GM23248 (cell line): ENCODE measurements at regions not wholly inside any gene's neighbourhood (a gene's known extent, or its start where the extent isn't known, plus 50 kb on each side); places are given as distances from the start of the nearest gene placed in this dataset.

Experiments used
- DNase-seq: peaks from one replicate; pipeline ENCODE4 v3.0.0-alpha.2; 2015
- H2AFZ ChIP-seq: fragments of 200-600 bp; sonication (generic); 2 replicates; pipeline ENCODE4 v1.6.1; 2016; ENCODE audit warnings: antibody characterized with exemption
- H3F3A ChIP-seq: fragments of 200-600 bp; sonication (generic); 2 replicates; pipeline ENCODE4 v1.6.1; 2016; ENCODE audit warnings: mild to moderate bottlenecking, antibody characterized with exemption, mixed run types; ENCODE audit not compliant: insufficient read depth
- H3K27ac ChIP-seq: fragments of 200-600 bp; sonication (generic); 2 replicates; pipeline ENCODE4 v1.5.1; 2016; ENCODE audit warnings: mild to moderate bottlenecking
- H3K27me3 ChIP-seq: fragments of 200-600 bp; sonication (generic); replicated peaks from 2 replicates; pipeline ENCODE4 v1.6.1; 2016; ENCODE audit warnings: mild to moderate bottlenecking; ENCODE audit not compliant: insufficient read depth
- H3K36me3 ChIP-seq: fragments of 200-600 bp; sonication (generic); 2 replicates; pipeline ENCODE4 v1.6.1; 2016; ENCODE audit warnings: low read depth, mild to moderate bottlenecking
- H3K4me1 ChIP-seq: fragments of 200-600 bp; sonication (generic); 2 replicates; pipeline ENCODE4 v1.6.1; 2016; ENCODE audit warnings: mild to moderate bottlenecking; ENCODE audit not compliant: insufficient read depth
- H3K4me2 ChIP-seq: fragments of 200-600 bp; sonication (generic); one replicate; pipeline ENCODE4 v1.6.1; 2016; ENCODE audit warnings: mild to moderate bottlenecking; ENCODE audit not compliant: unreplicated experiment
- H3K4me3 ChIP-seq: fragments of 200-600 bp; sonication (generic); 2 replicates; pipeline ENCODE4 v1.5.1; 2016; ENCODE audit warnings: mild to moderate bottlenecking
- H3K79me2 ChIP-seq: fragments of 200-600 bp; sonication (generic); 2 replicates; pipeline ENCODE4 v1.6.1; 2016; ENCODE audit warnings: mild to moderate bottlenecking; ENCODE audit not compliant: insufficient read depth
- H3K9ac ChIP-seq: fragments of 200-600 bp; sonication (generic); 2 replicates; pipeline ENCODE4 v1.6.1; 2016; ENCODE audit warnings: mild to moderate bottlenecking
- H3K9me2 ChIP-seq: fragments of 200-600 bp; sonication (generic); 2 replicates; pipeline ENCODE4 v1.6.1; 2016; ENCODE audit warnings: mixed run types, mild to moderate bottlenecking, moderate library complexity; ENCODE audit not compliant: insufficient read depth
- H3K9me3 ChIP-seq: fragments of 200-600 bp; sonication (generic); one replicate; pipeline ENCODE4 v1.6.1; 2017; ENCODE audit warnings: low read depth
- H4K20me1 ChIP-seq: fragments of 200-600 bp; sonication (generic); 2 replicates; pipeline ENCODE4 v1.6.0; 2016; ENCODE audit not compliant: insufficient read depth
- EZH2 ChIP-seq: fragments of 200-600 bp; sonication (generic); IDR thresholded peaks from 2 replicates; pipeline ENCODE4 v1.6.1; 2018; ENCODE audit warnings: antibody characterized with exemption, mild to moderate bottlenecking; ENCODE audit not compliant: insufficient read depth, poor library complexity, severe bottlenecking
- EZH2phosphoT487 ChIP-seq: fragments of 200-600 bp; sonication (generic); IDR thresholded peaks from 2 replicates; pipeline ENCODE4 v1.6.1; 2018; ENCODE audit warnings: antibody characterized with exemption, moderate library complexity, mild to moderate bottlenecking, low read depth; ENCODE audit not compliant: insufficient read depth
- WGBS, 2 experiments: methylation state at CpG; one replicate each; pipeline ENCODE4 v1.1.6; 2015 to 2017; ENCODE audit warnings: low lambda C conversion rate in 2 of 2, low coverage in 1 of 2; ENCODE audit errors: missing lambda C conversion rate in 2 of 2; 5-methylcytosine and 5-hydroxymethylcytosine counted together
- in situ Hi-C: fragments of 300-500 bp; cut with MboI; formaldehyde crosslinking; loops from 2 replicates; pipeline ENCODE4 v1.15.0; 2020

- Histone ChIP-seq H2AFZ (no peak overlapping the region), H4K20me1 (no peaks in the 10 kb centered on the region), H3K27ac (no peak overlapping the region), H3K36me3 (no peaks in the 10 kb centered on the region), H3K4me1 (no peaks in the 10 kb centered on the region), H3K79me2 (no peaks in the 10 kb centered on the region), H3K27me3 (no peaks in the 10 kb centered on the region), H3K9ac (no peak overlapping the region), H3F3A (no peaks in the 10 kb centered on the region), H3K4me3 (no peak overlapping the region), H3K9me3 (no peaks in the 10 kb centered on the region), H3K9me2 (no peaks in the 10 kb centered on the region), H3K4me2 (no peak overlapping the region)
- TF ChIP-seq EZH2 (no peak), EZH2phosphoT487 (no peak)
- in situ Hi-C loops, result no loop called here
- 3 to 4% methylated on average over 5 of the region's 5 CpGs for WGBS, 2 experiments
- DNase-seq, result no peak
Observed at GRCh38 chr2:108074946-108075345, 88.6 kb downstream of the SLC5A7 start.

DNA sequence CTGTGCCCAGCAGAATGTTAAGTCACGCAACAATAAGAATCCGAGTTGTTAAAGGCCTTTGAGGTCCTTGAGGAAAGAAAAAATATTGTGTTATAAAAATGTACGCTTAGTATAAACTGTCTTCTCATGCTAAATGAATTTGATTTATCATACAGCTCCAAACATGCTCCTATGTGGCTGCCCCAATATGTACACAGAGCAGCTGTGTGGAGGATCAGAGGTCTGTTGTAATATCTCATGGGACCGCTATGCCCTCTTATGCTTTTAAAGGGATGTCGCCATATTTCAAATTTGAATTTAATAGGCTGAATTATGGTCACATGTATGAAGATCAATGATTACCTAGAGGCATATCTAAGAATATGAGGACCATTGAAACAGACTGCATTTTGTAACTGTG is 90.2 kb downstream of the SLC5A7 start:
- H3K4me3 ChIP-seq, result no peak overlapping the region
- no peak overlapping the region for H3K9ac ChIP-seq
- no peaks in the 10 kb centered on the region for H4K20me1 ChIP-seq
- no peaks in the 10 kb centered on the region for H3K9me3 ChIP-seq
- no peak overlapping the region for H3K4me2 ChIP-seq
- H3K27ac ChIP-seq, result no peak overlapping the region
- no peak for DNase-seq
- in situ Hi-C loops, result no loop called here
- no peaks in the 10 kb centered on the region for H3K4me1 ChIP-seq
- WGBS, 2 experiments, result 37 to 45% methylated on average over 5 of the region's 5 CpGs
- H3K36me3 ChIP-seq, result no peaks in the 10 kb centered on the region
- no peak overlapping the region for H2AFZ ChIP-seq
- H3F3A ChIP-seq, result no peaks in the 10 kb centered on the region
- H3K79me2 ChIP-seq, result no peaks in the 10 kb centered on the region
- TF ChIP-seq EZH2phosphoT487 (no peak), EZH2 (no peak)
- no peaks in the 10 kb centered on the region for H3K27me3 ChIP-seq
- no peaks in the 10 kb centered on the region for H3K9me2 ChIP-seq

DNA sequence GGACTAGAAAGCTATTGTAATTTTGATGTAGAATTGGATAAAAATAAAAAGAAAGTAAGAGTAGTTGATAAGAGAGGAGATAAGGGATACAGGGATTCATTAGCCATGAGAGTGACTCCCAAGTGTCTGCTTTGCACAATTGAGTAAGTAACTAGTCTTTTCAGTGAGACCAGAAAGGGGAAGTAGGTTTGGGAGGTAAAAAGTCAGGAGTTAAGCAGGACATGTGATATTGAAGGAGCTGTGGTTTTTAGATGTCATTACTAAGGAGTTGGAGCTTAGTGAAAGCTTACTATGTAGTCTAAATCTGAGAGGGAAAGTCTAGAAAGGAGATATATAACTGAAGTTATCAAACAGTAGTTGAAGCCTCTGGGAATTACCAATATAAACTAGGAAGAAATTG is 93.4 kb downstream of the SLC5A7 start:
- Histone ChIP-seq H3K9me3 (no peaks in the 10 kb centered on the region), H4K20me1 (no peaks in the 10 kb centered on the region)

DNA sequence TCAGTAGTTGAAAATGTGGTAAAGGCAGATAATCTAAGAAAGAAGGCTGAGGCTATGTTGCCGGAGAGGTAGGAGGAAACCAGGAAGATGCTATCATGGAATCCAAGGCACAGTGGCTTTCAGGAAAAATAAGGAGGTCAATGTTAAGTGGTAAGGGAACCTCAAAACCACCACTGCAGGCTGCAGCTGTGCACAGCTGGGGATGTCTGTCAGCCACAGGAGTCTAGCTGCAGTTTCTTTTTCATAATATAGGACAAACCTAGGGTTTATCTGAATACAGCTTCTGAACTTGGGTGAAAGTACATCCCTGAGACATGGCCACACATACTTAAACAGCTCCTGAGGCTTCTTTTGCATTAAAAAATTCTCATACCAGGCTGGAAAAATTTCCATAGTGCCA is 93.9 kb downstream of the SLC5A7 start:
- no peak overlapping the region for H3K9ac ChIP-seq
- H3K9me3 ChIP-seq, result no peaks in the 10 kb centered on the region
- no peaks in the 10 kb centered on the region for H3K79me2 ChIP-seq
- no peaks in the 10 kb centered on the region for H3F3A ChIP-seq
- no peak overlapping the region for H3K4me2 ChIP-seq
- H3K4me3 ChIP-seq, result no peak overlapping the region
- in situ Hi-C loops, result no loop called here
- no peak for DNase-seq
- H2AFZ ChIP-seq, result no peak overlapping the region
- no peaks in the 10 kb centered on the region for H3K4me1 ChIP-seq
- no peaks in the 10 kb centered on the region for H3K27me3 ChIP-seq
- no peaks in the 10 kb centered on the region for H4K20me1 ChIP-seq
- H3K36me3 ChIP-seq, result no peaks in the 10 kb centered on the region
- H3K27ac ChIP-seq, result no peak overlapping the region
- TF ChIP-seq EZH2, result no peak
- no peak for TF ChIP-seq EZH2phosphoT487
- no peaks in the 10 kb centered on the region; the same call in 1 of the 2 replicates for H3K9me2 ChIP-seq
- 68 to 73% methylated on average over 1 of the region's 1 CpG for WGBS, 2 experiments

More for the DNA sequence above, 93.4 kb downstream of the SLC5A7 start:
- in situ Hi-C loops, result no loop called here
- Histone ChIP-seq H3K27me3 (no peaks in the 10 kb centered on the region), H3K4me1 (no peaks in the 10 kb centered on the region), H3K4me3 (no peak overlapping the region), H3F3A (no peaks in the 10 kb centered on the region), H3K9me2 (no peaks in the 10 kb centered on the region; the same call in 1 of the 2 replicates), H2AFZ (no peak overlapping the region), H3K36me3 (no peaks in the 10 kb centered on the region), H3K4me2 (no peak overlapping the region), H3K9ac (no peak overlapping the region), H3K27ac (no peak overlapping the region), H3K79me2 (no peaks in the 10 kb centered on the region)
- DNase-seq, result no peak
- TF ChIP-seq EZH2 (no peak), EZH2phosphoT487 (no peak)

GRCh38 chr2:108082978-108083377 is 96.7 kb downstream of the SLC5A7 start:
- WGBS, 2 experiments, result 0 to 5% methylated on average over 1 of the region's 1 CpG
- in situ Hi-C loops, result no loop called here

More at GRCh38 chr2:108082978-108083377, 96.7 kb downstream of the SLC5A7 start:
- H3K27ac ChIP-seq, result no peak overlapping the region
- no peaks in the 10 kb centered on the region for H3K36me3 ChIP-seq
- H3F3A ChIP-seq, result no peaks in the 10 kb centered on the region
- H2AFZ ChIP-seq, result no peak overlapping the region
- no peaks in the 10 kb centered on the region; the same call in 1 of the 2 replicates for H3K9me2 ChIP-seq
- H3K4me1 ChIP-seq, result no peaks in the 10 kb centered on the region
- no peaks in the 10 kb centered on the region for H3K79me2 ChIP-seq
- H4K20me1 ChIP-seq, result no peaks in the 10 kb centered on the region
- no peaks in the 10 kb centered on the region for H3K27me3 ChIP-seq
- no peak overlapping the region for H3K9ac ChIP-seq
- no peak for DNase-seq
- no peaks in the 10 kb centered on the region for H3K9me3 ChIP-seq
- TF ChIP-seq EZH2 (no peak), EZH2phosphoT487 (no peak)
- H3K4me3 ChIP-seq, result no peak overlapping the region
- H3K4me2 ChIP-seq, result no peak overlapping the region
